Neural progenitor cell (in vitro differentiated cells): ENCODE measurements at regions not wholly inside any gene's neighbourhood (a gene's known extent, or its start where the extent isn't known, plus 50 kb on each side); places are given as distances from the start of the nearest gene placed in this dataset.

Experiments used
- DNase-seq: peaks from one replicate; pipeline ENCODE4 v3.0.0-alpha.2; 2016; ENCODE audit warnings: low spot score
- H2AFZ ChIP-seq: fragments of 200-600 bp; sonication (generic); replicated peaks from 2 replicates; pipeline ENCODE4 v1.6.1; 2016; ENCODE audit warnings: antibody characterized with exemption
- H3F3A ChIP-seq: fragments of 200-600 bp; sonication (generic); 2 replicates; pipeline ENCODE4 v1.6.1; 2016; ENCODE audit warnings: antibody characterized with exemption, low read depth
- H3K27ac ChIP-seq: fragments of 200-600 bp; sonication (generic); 2 replicates; pipeline ENCODE4 v1.5.1; 2016; ENCODE audit warnings: mild to moderate bottlenecking
- H3K27me3 ChIP-seq: fragments of 200-600 bp; sonication (generic); 2 replicates; pipeline ENCODE4 v1.6.1; 2016; ENCODE audit warnings: mild to moderate bottlenecking, moderate library complexity
- H3K36me3 ChIP-seq: fragments of 200-600 bp; sonication (generic); 2 replicates; pipeline ENCODE4 v1.5.1; 2016
- H3K4me1 ChIP-seq: fragments of 200-600 bp; sonication (generic); 2 replicates; pipeline ENCODE4 v1.6.1; 2016; ENCODE audit warnings: mixed run types
- H3K4me2 ChIP-seq: fragments of 200-600 bp; sonication (generic); 2 replicates; pipeline ENCODE4 v1.6.1; 2016
- H3K4me3 ChIP-seq: fragments of 200-600 bp; sonication (generic); 2 replicates; pipeline ENCODE4 v1.5.1; 2016
- H3K79me2 ChIP-seq: fragments of 200-600 bp; sonication (generic); 2 replicates; pipeline ENCODE4 v1.6.1; 2016; ENCODE audit warnings: low read depth
- H3K9ac ChIP-seq: fragments of 200-600 bp; sonication (generic); 2 replicates; pipeline ENCODE4 v1.6.1; 2016
- H3K9me3 ChIP-seq: fragments of 200-600 bp; sonication (generic); 2 replicates; pipeline ENCODE4 v1.5.1; 2016; ENCODE audit warnings: low read depth
- H4K20me1 ChIP-seq: fragments of 200-600 bp; sonication (generic); 2 replicates; pipeline ENCODE4 v1.6.1; 2016; ENCODE audit warnings: low read depth
- H3K27ac Mint-ChIP-seq: 3 replicates; pipeline ENCODE4 v1.8.0; 2021; ENCODE audit warnings: mixed read lengths
- H3K27me3 Mint-ChIP-seq: 2 replicates; pipeline ENCODE4 v1.8.0; 2022; ENCODE audit warnings: low read depth, mild to moderate bottlenecking, inconsistent platforms, moderate library complexity, mixed read lengths; ENCODE audit not compliant: insufficient read depth
- H3K36me3 Mint-ChIP-seq: 3 replicates; pipeline ENCODE4 v1.8.0; 2021; ENCODE audit warnings: mixed read lengths
- H3K4me1 Mint-ChIP-seq: 3 replicates; pipeline ENCODE4 v1.8.0; 2021; ENCODE audit warnings: mixed read lengths
- H3K4me3 Mint-ChIP-seq: 3 replicates; pipeline ENCODE4 v1.8.0; 2021; ENCODE audit warnings: mild to moderate bottlenecking, moderate library complexity, mixed read lengths
- H3K9me3 Mint-ChIP-seq: 3 replicates; pipeline ENCODE4 v1.8.0; 2020; ENCODE audit warnings: mixed read lengths
- CTCF ChIP-seq: fragments of 200-600 bp; sonication (generic); IDR thresholded peaks from 2 replicates; pipeline ENCODE4 v1.5.1; 2017; ENCODE audit warnings: antibody characterized with exemption, mild to moderate bottlenecking
- EZH2 ChIP-seq: fragments of 200-600 bp; sonication (generic); IDR thresholded peaks from 2 replicates; pipeline ENCODE4 v1.6.1; 2017; ENCODE audit warnings: antibody characterized with exemption, mild to moderate bottlenecking, moderate library complexity
- EZH2phosphoT487 ChIP-seq: fragments of 200-600 bp; sonication (generic); IDR thresholded peaks from 2 replicates; pipeline ENCODE4 v1.6.1; 2017; ENCODE audit warnings: antibody characterized with exemption

DNA sequence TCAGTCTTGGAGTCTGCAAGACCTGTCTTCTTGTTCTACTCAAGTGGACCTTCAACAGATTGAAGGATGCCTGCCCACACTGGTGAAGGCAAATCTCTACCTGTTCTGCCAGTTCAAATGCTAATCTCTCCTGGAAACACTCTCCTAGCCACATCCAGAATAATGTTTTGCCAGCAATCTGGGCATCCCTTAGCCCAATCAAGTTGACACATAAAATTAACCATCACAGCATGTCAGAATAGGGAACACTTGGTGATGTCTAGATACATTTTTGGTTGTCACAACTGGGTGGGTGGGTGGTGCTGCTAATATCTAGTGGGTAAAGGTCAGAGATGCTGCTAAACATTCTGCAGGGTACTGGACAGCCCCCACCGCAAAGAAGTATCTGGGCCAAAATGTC, 744.9 kb upstream of the SOX9 start:
- no peak overlapping the region for H3K4me3 Mint-ChIP-seq
- Histone ChIP-seq H3K27me3 (no peaks in the 10 kb centered on the region), H3K4me1 (no peaks in the 10 kb centered on the region), H3K27ac (no peak overlapping the region), H3F3A (no peaks in the 10 kb centered on the region), H3K36me3 (no peaks in the 10 kb centered on the region), H3K4me2 (no peak overlapping the region), H4K20me1 (no peaks in the 10 kb centered on the region), H3K9ac (no peak overlapping the region), H3K9me3 (no peaks in the 10 kb centered on the region), H3K79me2 (no peaks in the 10 kb centered on the region), H3K4me3 (no peak overlapping the region), H2AFZ (no peak overlapping the region)
- no peaks in the 10 kb centered on the region for H3K9me3 Mint-ChIP-seq
- DNase-seq: no peak
- TF ChIP-seq EZH2phosphoT487: no peak
- no peak for TF ChIP-seq CTCF
- TF ChIP-seq EZH2: no peak
- H3K4me1 Mint-ChIP-seq: no peaks in the 10 kb centered on the region
- H3K27ac Mint-ChIP-seq: no peak overlapping the region
- H3K27me3 Mint-ChIP-seq: no peaks in the 10 kb centered on the region
- no peaks in the 10 kb centered on the region for H3K36me3 Mint-ChIP-seq

DNA sequence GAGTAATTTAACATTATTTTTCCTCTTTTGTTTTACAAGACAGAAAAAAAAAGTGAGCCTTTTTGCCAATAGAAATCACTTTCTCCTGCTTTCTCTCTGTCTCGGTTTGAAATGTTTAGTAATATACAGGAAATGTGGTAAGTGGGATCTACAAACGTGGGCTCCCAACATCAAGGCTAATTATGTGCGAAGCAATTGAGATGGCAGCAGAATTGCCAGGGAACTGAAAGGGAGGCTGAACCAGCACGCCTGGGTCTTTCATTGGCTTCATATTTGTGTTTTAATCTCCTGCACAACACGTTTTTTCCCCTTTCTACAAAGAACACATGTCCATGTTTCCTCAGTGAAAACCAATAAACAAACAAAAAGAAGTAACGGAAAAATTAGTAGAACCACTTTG, 743.9 kb upstream of the SOX9 start:
- Mint-ChIP-seq H3K4me1 (no peaks in the 10 kb centered on the region), H3K9me3 (no peaks in the 10 kb centered on the region), H3K36me3 (no peaks in the 10 kb centered on the region), H3K27ac (no peak overlapping the region), H3K4me3 (no peak overlapping the region), H3K27me3 (no peaks in the 10 kb centered on the region)
- Histone ChIP-seq H3K9me3 (no peaks in the 10 kb centered on the region), H3K27ac (no peak overlapping the region), H3K79me2 (no peaks in the 10 kb centered on the region), H3K36me3 (no peaks in the 10 kb centered on the region), H2AFZ (no peak overlapping the region), H3K4me2 (no peak overlapping the region), H4K20me1 (no peaks in the 10 kb centered on the region), H3K4me1 (no peaks in the 10 kb centered on the region), H3K9ac (no peak overlapping the region), H3F3A (no peaks in the 10 kb centered on the region), H3K27me3 (no peaks in the 10 kb centered on the region), H3K4me3 (no peak overlapping the region)
- TF ChIP-seq EZH2phosphoT487: no peak
- no peak for TF ChIP-seq CTCF
- no peak for TF ChIP-seq EZH2
- no peak for DNase-seq

GRCh38 chr17:71378036-71378435, 742.8 kb upstream of the SOX9 start:
- H3K4me2 ChIP-seq: no peak overlapping the region
- H3K27ac ChIP-seq: no peak overlapping the region
- Mint-ChIP-seq H3K9me3 (no peaks in the 10 kb centered on the region), H3K27ac (no peak overlapping the region), H3K4me1 (no peaks in the 10 kb centered on the region), H3K27me3 (no peaks in the 10 kb centered on the region), H3K36me3 (no peaks in the 10 kb centered on the region), H3K4me3 (no peak overlapping the region)
- no peak overlapping the region for H2AFZ ChIP-seq
- no peaks in the 10 kb centered on the region for H3K27me3 ChIP-seq
- no peak for DNase-seq
- H3K36me3 ChIP-seq: no peaks in the 10 kb centered on the region
- no peaks in the 10 kb centered on the region for H4K20me1 ChIP-seq
- TF ChIP-seq EZH2phosphoT487: no peak
- TF ChIP-seq CTCF: no peak
- no peak for TF ChIP-seq EZH2
- no peak overlapping the region for H3K4me3 ChIP-seq
- no peaks in the 10 kb centered on the region for H3K9me3 ChIP-seq
- no peak overlapping the region for H3K9ac ChIP-seq
- H3F3A ChIP-seq: no peaks in the 10 kb centered on the region
- H3K79me2 ChIP-seq: no peaks in the 10 kb centered on the region
- H3K4me1 ChIP-seq: no peaks in the 10 kb centered on the region

DNA sequence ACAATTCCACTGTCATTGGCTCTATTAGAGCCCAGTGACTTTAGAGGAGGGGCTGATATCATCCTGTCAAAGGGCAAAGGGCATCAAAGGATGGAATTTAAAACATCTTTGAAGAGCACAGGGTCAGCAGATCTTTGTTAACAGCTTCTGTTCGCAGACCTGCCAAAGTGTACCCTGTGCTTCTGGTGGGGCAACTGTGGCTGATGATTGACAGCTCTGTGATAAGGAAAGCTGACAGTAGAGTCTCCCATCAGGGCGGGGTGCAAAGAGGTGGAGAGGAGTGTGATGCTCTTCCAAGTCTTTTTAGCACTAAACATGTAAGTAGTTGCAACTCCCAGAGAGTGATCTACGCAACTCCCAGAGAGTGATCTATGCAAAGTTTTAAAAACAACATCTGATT, 742.1 kb upstream of the SOX9 start:
- H3K4me1 Mint-ChIP-seq: no peaks in the 10 kb centered on the region
- no peaks in the 10 kb centered on the region for H3K36me3 ChIP-seq
- TF ChIP-seq CTCF: no peak
- TF ChIP-seq EZH2: no peak
- TF ChIP-seq EZH2phosphoT487: no peak
- H3K27ac ChIP-seq: no peak overlapping the region
- no peaks in the 10 kb centered on the region for H3K27me3 ChIP-seq
- H3F3A ChIP-seq: no peaks in the 10 kb centered on the region
- H3K9me3 ChIP-seq: no peaks in the 10 kb centered on the region
- no peak for DNase-seq
- H3K36me3 Mint-ChIP-seq: no peaks in the 10 kb centered on the region
- no peaks in the 10 kb centered on the region for H3K4me1 ChIP-seq
- no peaks in the 10 kb centered on the region for H3K79me2 ChIP-seq
- H2AFZ ChIP-seq: no peak overlapping the region
- H3K27ac Mint-ChIP-seq: no peak overlapping the region
- H3K4me3 Mint-ChIP-seq: no peak overlapping the region
- H4K20me1 ChIP-seq: no peaks in the 10 kb centered on the region
- H3K9ac ChIP-seq: no peak overlapping the region
- H3K4me3 ChIP-seq: no peak overlapping the region
- H3K9me3 Mint-ChIP-seq: no peaks in the 10 kb centered on the region
- no peaks in the 10 kb centered on the region for H3K27me3 Mint-ChIP-seq
- no peak overlapping the region for H3K4me2 ChIP-seq
